ENCODE measurements at regions not wholly inside any gene's neighbourhood (a gene's known extent, or its start where the extent isn't known, plus 50 kb on each side); places are given as distances from the start of the nearest gene placed in this dataset.

DNA sequence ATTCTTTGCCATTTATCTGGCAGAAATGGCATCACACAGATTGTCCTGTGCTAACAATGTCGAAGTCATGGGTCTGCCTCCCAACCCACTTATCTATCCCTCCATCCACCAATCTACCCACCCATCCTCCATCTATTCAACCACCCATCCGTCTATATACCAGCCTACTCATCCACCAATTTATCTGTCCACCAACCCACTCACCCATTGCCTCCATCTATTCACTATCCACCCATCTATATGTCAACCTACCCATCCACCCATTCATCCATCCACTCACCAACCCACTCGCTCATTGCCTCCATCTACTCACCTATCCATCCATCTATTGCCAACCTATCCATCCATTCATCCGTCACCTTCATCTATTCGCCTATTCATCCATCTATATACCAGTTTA, 521.2 kb downstream of the SHQ1 start:
- no peak for TF ChIP-seq POLR2A (IDR thresholded peaks at IDR 0.05)
- TF ChIP-seq, protein P1, sequence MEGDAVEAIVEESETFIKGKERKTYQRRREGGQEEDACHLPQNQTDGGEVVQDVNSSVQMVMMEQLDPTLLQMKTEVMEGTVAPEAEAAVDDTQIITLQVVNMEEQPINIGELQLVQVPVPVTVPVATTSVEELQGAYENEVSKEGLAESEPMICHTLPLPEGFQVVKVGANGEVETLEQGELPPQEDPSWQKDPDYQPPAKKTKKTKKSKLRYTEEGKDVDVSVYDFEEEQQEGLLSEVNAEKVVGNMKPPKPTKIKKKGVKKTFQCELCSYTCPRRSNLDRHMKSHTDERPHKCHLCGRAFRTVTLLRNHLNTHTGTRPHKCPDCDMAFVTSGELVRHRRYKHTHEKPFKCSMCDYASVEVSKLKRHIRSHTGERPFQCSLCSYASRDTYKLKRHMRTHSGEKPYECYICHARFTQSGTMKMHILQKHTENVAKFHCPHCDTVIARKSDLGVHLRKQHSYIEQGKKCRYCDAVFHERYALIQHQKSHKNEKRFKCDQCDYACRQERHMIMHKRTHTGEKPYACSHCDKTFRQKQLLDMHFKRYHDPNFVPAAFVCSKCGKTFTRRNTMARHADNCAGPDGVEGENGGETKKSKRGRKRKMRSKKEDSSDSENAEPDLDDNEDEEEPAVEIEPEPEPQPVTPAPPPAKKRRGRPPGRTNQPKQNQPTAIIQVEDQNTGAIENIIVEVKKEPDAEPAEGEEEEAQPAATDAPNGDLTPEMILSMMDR (IDR thresholded peaks at IDR 0.05), result no peak

Data from transverse colon (tissue), 3 donors.